Activated T-cell treated with anti-CD3 and anti-CD28 coated beads for 48 hours (primary cell): ENCODE measurements at regions not wholly inside any gene's neighbourhood (a gene's known extent, or its start where the extent isn't known, plus 50 kb on each side); places are given as distances from the start of the nearest gene placed in this dataset.

Experiments
- DNase-seq: peaks from one replicate; pipeline ENCODE4 v3.0.0-alpha.2; 2020; ENCODE audit warnings: low read depth

DNA sequence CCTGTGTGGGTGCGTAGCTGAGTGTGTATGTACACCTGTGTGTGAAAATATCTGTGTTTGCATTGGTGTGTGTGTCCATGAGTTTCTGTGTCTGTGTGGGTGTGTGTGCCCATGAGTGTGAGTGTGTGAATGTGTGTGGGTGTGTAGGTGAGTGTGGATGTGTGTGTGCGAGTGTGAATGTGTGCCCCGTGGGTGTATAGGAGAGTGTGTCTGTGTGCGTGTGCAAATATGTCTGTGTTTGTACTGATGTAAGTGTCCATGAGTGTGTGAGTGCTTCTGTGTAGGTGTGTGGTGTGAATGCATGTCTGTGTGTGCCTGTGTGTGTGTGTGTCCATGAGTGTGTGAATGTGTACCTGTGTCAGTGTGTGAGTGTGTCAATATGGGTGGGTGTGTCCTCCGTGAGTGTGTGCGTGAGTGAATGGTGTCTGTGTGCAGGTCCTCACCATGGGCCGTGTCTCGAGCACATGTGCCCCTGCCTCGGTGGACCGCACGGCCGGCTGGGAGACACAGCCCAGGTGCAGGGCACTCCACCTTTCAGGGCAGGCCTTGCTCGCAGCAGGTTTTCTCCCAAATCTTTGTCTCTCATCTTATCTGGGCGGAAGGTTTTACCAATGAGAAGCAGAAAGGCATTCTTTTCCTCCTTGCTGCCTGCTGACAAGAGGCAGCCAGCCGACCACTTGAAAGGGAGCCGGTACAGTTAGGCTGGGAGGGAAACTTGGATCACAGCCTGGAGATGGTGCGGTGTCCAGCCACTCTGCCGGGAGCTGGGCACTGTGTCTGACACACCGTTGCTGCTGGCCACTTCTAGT, 107.1 kb upstream of the FAM20C start:
- DNase-seq: no peak

DNA sequence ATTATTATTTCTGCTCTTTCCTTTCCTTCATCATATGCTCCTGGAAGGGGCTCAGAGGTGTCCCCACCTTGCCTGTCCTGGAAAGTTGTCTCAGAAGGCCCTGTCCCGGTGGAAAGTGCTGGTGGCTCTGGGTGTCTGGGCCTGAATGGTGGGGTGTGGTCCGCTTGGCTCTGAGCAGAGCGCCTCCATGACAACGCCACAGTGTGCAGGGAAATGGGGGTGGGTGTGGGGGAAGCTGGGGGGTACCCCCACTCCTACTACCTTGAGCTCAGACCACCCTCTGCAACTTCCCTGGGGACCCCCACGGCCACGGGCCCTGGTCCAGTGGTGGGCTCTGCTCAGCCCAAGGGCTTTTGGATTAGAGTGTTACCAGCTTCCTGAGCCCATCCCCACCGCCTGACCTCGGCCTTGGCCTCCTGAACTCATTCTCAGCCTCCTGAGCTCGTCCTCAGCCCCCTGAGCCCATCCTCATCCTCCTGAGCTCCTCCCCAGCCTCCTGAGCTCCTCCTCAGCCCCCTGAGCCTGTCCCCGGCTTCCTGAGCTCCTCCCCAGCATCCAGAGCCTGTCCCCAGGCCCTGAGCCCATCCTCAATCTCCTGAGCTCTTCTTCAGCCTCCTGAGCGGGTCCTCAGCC, 106.4 kb upstream of the FAM20C start:
- no peak for DNase-seq

DNA sequence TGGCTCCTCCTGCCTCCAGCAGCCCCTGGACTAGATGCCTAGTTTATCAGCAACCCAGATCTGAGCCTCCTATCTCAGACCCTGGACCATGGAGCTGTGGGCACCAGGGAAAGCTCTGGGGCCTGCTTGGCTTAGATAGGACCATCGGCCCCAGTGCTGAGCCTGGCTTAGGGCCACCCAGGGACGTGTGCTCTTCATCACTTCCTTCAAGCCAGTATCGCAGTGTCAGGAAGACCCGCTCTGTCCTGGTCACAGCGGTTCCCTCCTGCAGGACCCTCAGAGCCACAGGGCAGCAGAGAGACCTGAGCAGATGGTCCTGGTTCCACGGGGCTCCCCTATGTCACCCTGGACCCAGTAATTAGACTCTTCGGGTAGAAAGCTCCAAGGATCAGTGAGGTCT, 105.7 kb upstream of the FAM20C start:
- no peak for DNase-seq

DNA sequence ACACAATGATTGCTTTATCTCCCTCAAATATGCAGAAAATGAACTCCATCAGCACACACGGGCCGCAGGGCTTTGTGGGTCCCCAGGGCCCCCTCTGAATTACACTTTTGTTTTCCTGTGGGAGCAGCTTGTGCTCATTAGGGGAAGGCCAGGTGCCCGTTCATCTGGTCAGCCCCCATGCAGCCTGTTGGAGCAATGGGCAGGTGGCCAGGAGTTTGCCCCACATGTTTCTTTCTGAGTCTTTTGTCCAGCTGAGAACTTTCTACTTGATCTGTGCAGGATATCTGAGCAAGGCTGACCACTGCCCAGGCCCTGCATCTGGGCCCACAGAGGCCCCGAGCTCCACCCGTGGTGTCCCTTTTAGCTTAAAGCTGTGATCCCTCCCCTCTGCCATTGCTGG, 105.3 kb upstream of the FAM20C start:
- DNase-seq: no peak

DNA sequence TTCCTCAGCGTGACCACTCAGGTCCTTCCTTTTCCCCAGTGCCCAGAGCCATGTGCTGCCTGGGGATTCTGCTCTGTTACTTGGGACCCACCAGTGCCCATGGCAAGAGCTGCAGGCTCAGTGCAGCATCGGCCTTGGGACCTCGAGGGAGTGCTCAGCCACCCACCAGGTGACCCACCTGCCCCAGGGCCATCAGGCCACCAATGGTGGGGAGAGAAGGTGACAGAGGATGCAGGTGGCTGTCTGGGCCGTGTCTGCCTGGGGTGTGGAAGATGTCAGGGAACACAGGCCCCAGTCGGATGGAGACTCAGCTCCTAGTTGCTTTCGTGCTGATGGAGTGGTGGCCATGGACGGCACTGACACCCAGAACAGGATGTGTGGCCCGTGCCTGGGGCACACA, 104.7 kb upstream of the FAM20C start:
- no peak for DNase-seq

DNA sequence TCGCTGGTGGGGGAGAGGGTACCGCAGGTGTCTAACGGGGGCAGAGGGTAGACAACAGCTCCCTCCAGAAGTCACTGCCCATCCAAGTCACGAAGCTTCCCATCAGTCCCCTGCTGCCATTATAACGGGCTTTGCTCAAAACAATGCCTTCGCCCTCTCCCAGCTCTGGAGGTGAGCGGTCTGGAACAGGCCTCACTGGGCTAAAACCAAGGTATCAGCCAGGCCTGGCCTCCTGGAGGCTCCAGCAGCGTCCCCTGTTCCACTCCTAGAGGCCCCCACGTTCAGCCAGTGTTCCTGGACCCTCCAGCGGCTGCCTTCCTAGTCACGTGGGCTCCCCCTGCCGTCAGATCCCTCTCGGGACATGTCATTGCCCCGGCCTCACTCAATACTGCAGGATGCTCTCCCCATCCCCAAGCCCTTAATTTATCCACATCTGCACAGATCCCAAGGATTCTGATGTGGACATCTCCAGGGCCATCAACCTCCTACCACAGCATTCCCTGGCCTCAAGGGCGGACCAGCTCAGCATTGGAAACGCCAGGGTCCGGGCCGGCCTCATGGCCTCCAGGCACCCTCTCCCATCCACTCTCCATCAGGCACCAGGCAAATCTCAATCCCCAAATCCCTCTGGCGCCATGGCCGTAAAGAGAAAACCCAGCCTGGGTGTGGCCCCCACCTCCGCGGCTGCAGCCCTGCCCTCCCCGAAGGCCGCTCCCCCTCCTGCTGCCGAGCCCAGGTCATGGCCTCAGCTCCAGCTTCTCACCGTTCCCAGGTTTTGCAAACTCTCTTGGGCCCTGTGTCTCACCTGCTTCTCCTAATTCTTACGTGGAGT, 104.1 kb upstream of the FAM20C start:
- no peak for DNase-seq

DNA sequence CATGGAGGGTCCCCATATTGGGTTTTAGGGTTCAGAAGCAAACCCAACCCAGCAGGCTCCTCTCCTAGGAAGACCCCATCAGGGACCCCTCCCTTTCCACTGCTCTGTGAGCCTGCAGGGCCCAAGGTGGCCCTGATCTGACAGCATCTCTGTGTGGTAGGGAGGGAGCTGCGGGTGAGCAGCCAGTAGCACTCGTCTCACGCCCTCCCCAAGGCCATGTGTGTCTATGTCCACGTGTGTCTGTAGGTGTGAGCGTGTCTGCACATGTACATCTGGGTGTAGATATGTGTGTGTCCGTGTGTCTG, 103.5 kb upstream of the FAM20C start:
- no peak for DNase-seq

DNA sequence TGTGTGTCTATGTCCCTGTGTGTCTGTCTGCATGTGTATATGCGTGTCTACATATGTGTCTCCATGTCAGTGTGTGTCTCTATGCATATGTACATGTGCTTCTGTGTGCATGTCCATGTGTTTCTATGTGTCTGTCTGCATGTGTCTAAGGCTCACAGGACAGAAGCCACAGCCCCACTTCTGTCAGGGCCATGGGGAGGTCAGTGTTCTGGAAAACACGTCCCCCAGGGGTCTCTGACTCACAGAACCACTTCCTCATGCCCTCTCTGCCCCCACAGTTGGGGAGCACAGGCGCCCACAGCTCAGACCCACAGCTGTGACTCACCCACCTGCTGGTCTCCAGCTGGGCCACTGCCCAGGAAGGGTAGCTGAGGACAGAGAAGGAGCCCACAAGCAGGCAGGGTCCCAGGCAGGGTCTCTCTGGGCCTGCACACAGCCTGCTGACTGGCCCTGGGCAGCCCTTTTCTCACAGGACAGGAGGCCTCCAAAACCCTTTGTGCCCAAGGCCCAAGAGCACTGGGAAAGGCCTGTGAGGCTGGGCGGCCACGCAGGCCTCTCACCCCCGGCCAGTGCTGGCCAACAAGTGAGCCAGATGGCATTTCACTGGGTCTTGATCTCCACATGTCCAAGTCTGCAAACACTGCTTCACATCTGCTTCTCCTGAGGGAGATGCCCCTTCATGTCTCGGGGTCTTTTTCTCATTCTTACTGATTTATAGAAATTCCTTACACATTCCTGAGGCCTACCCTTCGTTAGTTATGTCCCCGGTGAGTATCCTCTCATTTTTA, 102.9 kb upstream of the FAM20C start:
- peak; percentile 4 for DNase-seq

DNA sequence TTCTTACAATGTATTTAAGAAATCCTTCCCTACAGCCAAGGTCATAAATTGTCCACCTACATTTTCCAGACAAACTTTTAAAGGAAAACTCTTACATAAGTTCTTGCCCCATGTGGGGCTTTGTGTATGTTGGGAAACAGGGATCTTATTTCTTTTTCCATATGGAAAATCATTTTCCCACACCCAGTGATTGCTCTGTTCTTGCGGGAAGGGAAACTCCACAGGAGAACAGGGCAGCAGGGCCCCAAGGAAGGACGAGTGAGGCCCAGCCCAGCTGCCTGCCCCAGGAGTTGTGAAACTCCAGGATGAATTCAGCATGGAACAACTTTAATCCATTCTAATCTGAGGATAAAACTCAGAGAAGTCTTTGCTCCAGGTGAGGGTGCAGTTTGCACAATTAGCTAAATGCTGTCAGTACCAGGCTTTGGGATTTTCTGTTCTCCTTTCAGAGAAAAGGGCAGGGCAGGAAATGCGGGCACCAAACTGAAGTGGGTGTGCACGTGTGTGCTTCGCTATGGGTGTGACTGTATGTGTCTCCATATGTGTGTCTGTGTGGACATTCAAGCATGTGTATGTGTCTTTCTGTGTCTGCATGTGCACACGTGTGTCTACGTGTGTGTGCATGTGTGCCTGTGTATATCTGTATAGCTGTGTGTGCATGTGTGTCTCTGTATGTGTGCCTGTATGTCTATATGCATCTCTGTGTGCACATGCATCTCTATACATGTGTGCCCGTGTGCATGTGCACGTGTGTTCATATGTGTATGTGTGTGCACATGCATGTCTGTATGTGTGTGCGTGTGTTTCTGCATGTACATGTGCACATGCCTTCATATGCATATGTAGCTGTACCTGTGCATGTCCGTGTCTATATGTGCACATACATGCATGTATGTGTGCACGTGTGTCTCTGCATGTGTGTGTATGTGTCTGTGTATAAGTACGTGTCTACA, 102.0 kb upstream of the FAM20C start:
- no peak for DNase-seq

DNA sequence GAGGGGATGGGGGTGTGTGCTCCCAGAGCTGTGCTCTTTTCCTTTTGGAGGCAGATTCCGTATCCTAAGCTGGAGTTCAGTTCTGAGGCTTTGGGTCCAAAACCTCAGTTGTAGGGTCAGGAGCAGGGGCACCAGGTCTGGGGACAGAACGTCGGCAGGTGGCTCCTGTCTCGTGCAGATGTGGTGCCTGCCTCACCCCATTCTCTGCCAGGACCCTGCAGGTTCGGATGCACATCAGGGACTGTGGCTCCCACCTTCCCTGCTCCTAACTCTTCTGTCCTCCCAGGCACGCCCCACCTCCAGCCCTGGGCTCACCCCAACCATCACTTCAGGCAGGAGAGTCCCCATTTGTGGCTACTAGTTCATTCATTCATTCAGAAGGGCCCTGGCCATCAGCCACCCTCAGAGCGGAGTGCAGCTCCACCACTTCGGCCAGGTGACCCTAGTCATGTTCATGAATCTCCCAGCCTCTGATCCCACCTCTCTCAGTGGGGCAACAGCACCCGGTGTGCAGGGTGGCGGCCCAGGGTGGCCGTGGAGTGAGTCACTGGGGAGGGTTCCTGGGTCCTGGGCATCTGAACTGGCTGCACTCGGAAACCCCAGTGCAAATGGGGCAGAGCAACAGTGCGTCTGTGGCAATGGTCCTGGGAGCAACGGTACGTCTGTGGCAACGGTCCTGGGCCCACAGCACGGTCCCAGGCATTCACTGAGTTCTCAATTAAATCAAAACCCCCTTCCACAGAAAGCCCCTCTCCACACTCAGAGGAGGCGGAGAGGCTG, 100.8 kb upstream of the FAM20C start:
- no peak for DNase-seq

DNA sequence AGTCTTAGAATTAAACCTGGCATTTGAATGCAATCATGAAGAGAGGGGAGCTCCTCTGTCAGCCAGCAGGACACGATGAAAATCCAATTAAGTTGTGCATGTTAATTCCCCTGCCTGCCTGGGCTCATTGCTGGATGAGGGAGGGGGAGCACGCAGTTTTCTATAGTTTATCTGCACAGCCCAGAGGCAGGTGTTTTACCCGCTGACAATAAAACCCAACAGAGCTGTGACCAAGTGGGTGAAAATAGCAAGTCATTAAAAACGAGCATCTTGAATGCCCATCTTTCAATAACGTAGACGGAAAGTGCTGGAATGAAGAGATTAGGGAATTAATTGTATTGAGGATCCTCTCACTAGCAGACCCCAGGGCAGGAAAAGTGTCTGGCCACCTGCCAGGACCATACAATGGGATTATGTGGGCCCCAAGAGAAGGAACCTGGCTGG, 100.1 kb upstream of the FAM20C start:
- DNase-seq: no peak

DNA sequence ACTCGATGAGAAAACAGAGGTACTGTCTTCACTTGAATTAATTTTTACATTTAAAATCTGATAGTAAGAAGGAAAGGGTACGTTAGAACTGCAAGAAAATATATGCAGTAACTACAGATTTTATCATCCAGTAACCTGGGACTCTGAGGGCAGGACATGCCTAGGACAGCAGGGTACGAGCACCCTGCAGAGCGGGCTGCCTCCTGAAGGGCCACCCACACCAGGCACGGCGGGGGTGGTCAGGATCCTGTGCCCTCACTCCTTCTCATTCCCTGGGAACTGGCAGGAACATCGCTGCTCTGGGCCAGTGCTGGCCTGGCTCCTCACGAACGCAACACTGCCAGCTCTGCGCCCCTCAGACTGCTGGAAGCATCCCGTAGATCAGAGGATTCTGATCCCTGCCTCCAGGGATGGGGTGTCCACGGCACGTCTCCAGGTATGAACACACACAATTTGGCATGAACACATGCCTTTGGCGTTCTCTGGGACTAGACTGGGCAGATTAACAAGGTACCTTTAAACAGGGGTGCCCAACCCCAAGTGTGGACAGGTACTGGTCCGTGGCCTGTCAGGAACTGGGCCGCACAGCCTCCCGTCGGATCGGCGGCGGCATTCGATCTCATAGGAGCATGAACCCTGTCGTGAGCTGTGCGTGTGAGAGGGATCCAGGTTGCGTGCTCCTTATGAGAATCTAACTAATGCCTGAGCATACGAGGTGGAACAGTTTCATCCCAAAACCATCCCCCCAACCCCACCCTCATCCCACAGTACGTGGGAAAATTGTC, 99.3 kb upstream of the FAM20C start:
- no peak for DNase-seq

DNA sequence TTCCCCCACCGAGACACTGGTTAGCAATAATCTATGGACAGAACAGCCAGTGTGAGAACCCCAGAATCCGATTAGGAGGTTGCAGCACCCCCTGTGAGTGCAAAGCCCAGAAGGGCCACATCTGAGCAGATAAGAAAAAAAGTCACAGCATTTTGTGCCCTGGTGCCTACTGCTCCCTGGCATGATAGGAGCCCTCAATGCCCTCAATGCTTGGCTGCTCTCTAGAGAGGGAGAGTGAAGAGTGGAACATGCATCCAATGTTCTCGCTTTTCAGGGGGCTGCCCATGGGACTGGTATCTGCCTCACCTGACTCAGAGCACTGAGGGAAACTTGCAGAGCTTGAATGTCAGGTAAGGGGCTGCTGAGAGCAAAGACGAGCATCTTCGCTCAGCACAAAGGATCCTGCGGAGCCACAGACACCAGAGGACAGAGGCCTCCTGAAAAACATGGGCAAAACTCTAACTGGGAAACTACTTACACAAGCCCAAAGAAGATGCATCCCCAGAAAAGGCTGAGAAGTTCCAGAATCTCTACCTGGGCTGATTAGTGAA, 98.0 kb upstream of the FAM20C start:
- no peak for DNase-seq

DNA sequence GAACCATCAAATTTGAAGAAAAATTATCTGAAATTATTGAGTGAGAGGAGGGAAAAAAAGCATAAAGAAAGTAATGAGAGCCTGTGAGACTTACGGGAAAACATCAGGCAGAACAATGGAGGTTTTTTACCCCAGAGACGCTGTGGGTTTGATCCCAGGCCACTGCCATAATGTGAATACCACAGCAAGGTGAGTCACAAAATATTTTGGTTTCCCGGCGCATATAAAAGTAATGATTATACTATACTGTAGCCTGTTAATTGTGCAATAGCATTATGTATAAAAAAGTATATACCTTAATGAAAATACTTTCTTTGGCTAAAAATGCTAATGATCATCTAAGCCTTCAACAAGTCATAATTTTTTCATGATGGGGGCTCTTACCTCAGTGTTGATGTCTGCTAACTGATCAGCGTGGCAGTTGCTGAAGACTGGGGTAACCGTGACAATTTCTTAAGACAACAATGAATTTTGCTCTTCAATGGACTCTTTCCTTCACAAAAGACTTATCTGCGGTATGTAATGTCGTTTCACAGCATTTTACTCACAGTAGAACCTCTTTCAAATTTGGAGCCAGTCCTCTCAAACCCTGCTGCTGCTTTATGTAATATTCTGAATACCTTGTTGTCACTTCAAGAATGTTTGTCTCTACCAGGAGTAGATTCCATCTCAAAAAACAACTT, 97.0 kb upstream of the FAM20C start:
- no peak for DNase-seq

DNA sequence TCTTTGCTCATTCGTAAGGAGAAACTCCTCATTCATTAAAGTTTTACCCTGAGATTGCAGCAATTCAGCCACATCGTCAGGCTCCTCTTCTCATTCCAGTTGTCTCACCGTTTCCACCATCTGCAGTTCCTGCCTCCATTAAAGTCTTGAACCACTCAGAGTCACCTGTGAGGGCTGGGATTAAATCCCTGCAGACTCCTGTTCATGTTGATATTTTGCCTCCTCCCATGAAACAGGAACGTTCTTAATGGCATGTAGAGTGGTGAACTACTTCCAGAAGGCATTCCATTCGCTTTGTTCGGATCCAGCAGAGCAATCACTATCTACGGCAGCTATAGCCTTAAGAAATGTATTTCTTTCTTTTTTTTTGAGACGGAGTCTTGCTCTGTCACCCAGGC, 96.5 kb upstream of the FAM20C start:
- DNase-seq: no peak

DNA sequence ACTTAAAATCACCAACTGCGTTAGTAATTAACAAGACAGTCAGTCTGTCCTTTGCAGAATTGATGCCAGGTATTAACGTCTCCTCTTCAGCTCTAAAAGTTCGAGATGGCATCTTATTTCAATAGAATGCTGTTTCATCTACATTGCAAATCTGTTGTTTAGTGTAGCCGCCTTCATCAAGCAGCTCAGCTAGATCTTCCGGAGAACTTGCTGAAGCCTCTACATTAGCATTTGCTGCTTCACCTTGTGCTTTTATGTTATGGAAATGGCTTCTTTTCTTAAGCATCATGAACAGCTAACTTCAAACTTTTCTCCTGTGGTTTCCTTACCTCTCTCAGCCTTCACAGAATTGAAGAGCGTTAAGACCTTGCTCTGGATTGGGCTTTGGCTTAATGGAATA, 95.5 kb upstream of the FAM20C start:
- DNase-seq: no peak

DNA sequence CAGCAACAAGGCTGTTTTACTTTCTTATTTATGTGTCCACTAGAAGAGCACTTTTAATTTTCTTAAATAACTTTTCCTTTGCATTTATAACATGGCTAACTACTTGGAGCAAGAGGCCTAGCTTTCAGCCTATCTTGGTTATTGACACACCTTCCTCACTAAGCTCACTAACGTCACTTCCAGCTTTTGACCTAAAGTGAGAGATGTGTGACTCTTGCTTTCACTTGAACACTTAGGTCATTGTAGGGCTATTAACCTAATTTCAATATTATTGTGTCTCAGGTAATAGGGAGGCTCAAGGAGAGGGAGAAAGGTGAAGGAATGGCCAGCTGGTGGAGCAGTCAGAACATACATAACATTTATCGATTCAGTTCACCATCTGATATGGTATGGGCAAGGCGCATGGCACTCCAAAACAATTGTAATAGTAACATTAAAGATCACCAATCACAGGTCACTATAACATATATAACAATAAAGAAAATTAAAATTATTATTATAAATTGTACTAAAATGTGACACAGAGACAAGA, 95.0 kb upstream of the FAM20C start:
- no peak for DNase-seq
